ENCODE measurements at regions not wholly inside any gene's neighbourhood (a gene's known extent, or its start where the extent isn't known, plus 50 kb on each side); places are given as distances from the start of the nearest gene placed in this dataset.

DNA sequence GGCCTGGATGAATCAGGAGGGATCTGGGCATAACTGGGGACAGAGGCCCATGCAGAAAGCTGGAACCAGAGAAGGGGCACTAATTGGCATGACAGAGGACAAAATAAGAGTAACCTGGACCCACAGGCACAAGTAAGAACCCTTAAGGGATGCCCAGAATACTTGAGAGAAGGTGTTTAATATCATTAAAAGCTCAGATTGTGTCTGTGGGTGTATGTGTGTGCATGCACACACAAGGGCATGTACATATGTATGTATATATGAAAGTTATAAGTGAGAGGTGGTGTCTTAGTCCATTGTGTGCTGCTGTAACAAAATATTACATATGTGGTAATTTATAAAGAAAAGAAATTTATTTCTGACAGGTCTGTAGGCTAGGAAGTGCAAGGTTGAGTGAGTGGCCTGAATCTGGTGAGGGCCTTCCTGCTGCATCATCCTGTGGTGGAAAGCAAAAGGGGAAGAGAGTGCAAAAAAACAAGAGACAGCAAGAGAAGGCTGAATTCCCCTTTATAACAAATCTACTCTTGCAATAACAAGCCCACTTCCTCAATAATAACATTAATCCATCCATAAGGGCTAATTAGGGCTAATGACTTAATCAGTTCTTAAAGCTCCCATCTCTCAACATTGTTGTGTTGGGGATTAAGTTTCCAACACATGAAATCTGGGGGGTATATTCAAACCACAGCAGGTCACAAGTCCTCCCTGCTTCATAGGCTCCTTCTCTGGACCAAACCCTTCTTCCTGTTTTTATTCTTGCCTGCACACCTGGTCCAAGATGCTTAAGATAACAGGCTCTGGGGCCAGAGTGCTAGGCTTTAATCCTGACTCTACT is 68.3 kb upstream of the POU2AF2 start:
- TF ChIP-seq, protein P1, sequence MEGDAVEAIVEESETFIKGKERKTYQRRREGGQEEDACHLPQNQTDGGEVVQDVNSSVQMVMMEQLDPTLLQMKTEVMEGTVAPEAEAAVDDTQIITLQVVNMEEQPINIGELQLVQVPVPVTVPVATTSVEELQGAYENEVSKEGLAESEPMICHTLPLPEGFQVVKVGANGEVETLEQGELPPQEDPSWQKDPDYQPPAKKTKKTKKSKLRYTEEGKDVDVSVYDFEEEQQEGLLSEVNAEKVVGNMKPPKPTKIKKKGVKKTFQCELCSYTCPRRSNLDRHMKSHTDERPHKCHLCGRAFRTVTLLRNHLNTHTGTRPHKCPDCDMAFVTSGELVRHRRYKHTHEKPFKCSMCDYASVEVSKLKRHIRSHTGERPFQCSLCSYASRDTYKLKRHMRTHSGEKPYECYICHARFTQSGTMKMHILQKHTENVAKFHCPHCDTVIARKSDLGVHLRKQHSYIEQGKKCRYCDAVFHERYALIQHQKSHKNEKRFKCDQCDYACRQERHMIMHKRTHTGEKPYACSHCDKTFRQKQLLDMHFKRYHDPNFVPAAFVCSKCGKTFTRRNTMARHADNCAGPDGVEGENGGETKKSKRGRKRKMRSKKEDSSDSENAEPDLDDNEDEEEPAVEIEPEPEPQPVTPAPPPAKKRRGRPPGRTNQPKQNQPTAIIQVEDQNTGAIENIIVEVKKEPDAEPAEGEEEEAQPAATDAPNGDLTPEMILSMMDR (IDR thresholded peaks at IDR 0.05): no peak

DNA sequence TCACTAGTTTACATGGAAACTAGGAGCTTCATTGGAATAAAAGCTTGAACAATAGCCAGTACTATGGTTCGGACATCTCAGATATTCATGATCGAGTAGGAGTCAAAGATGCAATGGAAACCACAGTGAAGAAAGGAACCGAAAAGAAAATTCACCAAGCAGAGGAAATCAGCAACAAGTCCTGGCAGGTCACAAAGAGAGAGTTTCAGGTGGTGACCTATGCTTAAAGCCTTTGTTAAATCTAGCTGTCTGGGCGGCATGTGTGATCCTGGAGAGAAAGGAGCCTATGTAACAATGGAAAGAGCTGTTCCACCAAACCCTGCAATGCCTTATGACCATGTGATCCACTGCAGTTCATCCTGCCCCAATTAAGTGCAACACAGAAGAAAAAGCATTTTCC is 68.9 kb upstream of the POU2AF2 start:
- TF ChIP-seq, protein P1 (IDR thresholded peaks at IDR 0.05): no peak

DNA sequence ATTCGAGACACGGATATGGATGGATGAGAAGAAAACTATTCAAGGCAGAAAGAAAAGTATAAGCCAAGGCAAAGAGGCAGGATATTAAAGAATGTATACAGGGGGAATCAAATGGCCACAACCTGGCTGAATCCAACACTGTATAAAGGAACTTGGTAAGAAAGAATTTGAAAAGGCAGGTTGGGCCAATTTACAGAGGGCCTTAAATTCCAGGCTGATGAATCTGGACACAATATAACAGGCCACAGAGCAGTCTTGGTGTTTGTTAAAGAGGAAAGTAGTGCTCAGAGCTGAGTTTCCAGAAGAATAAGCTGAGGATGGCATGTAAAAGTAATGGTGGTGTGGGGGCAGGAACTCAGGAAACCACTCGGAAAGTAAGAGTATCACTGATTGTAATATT is 72.3 kb upstream of the POU2AF2 start:
- TF ChIP-seq, protein P1 (IDR thresholded peaks at IDR 0.05): no peak

DNA sequence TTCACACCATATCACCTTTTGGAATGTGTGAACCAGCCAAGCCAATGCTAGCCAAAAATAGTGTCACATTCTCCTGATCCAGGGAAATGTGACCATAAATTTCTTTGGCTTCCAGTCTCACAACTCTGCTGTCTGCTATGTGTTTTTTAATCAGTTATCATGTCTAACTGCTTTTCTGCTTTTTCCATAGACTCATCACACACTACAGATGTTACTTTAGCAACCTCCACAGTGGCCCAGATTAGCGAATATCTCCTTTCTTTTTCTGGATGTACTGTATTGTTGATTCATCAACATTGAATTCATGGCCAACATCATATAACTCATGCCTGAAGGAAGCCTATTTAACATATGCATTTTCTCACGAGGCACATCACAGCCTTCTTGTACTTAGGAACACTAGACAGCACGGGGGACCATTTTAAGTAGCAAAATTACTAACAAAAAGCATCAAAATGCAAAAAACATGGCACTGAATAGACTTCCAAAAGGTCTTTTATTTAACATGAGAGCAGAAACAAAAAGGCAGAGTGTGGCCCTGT is 73.1 kb upstream of the POU2AF2 start:
- TF ChIP-seq, protein P1 (IDR thresholded peaks at IDR 0.05): no peak

GRCh38 chr11:111170761-111171379 is 74.7 kb upstream of the POU2AF2 start:
- TF ChIP-seq, protein P1 (IDR thresholded peaks at IDR 0.05): no peak

DNA sequence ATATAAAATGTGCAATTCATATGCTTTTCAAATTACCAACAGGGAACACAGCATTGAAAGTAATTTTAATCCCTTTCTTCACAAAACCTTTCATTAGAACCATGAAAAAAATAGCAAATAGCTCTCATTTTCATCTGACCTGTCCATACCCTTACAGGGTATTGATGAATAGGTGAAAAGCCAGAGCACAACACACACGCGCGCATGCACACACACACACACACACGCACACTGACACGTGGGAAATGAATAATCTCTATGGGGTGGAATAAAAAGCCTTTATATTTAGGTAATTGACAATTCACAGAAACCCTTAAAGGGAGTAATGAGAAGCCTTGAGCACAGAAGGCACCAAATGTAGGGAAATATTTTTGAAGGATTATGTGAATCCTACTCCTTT is 76.2 kb upstream of the POU2AF2 start:
- TF ChIP-seq, protein P1 (IDR thresholded peaks at IDR 0.05): no peak

DNA sequence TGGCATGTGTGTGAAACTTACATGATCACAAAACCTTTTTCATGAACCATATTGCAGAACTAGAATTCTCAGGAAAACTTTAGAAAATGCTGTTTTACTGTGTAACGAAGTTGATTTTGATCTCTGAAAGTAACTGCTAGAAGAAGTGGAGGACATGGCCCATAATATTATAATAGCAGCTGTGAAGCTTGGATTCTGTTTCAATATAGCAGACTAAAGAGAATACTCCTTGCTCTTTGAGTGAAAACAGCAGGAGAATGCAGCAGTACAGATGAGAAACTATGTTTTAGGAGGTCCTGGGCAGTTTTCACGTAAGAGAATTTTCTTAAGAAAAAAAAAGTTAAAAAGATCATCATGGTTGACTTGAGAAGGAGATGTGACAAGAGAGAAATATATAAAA is 76.7 kb upstream of the POU2AF2 start:
- TF ChIP-seq, protein P1 (IDR thresholded peaks at IDR 0.05): no peak

Measured in LNCAP (cell line).